ENCODE measurements at regions not wholly inside any gene's neighbourhood (a gene's known extent, or its start where the extent isn't known, plus 50 kb on each side); places are given as distances from the start of the nearest gene placed in this dataset.
"Not testable (repeated sequence)": the region's sequence is repeated elsewhere in the genome, so short reads cannot be mapped to it uniquely, and the experiment has no call there.

DNA sequence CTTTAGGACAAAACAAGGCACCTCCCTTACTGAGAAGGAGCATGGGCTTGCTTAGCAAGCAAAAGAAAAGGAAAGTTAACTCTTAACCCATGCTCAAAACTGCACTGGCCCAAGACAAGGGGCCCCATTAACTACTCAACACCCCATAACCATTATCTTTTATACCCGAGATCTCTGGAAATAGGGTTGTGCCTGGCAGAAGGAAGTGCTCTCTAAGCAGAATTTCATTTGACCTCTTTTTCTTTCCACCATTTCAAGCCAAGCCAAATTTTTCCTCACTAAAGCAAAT, 167.2 kb downstream of the RASEF start:
- Mint-ChIP-seq H3K4me1 (peaks cover 6% of the 10 kb centered on the region), H3K36me3 (ENCODE audit: low read depth) (no peaks in the 10 kb centered on the region), H3K27ac (peak overlapping the region in 1 of 3 experiments; percentile 66), H3K4me3 (no peak overlapping the region), H3K9me3 (no peaks in the 10 kb centered on the region), H3K27me3 (ENCODE audit: low read depth) (no peaks in the 10 kb centered on the region)
- TF ChIP-seq CTCF (IDR thresholded peaks at IDR 0.05; ENCODE audit: unreplicated experiment in 3 of 3) = no peak

DNA sequence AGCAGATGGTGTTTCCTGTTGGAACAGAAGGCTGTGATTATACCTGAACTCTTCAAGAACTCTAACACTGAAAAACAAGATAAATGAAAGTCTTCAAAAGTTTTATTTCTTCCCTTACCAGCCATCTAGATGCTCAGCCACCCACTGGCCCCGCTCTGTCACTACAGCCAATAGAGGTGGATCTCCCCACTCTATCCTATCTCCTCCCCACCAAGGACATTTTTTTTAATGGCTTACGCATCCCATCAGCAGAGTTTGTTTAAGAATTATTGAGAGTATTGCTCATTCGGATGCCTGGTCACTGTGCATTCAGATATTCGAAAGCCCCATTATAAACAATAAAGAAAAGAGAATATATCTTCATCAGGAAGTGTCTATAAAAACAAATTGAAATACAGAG, 159.4 kb downstream of the RASEF start:
- no peak overlapping the region for H3K27ac Mint-ChIP-seq
- no peaks in the 10 kb centered on the region for H3K4me1 Mint-ChIP-seq
- no peaks in the 10 kb centered on the region for H3K36me3 Mint-ChIP-seq (ENCODE audit: low read depth)
- no peaks in the 10 kb centered on the region for H3K27me3 Mint-ChIP-seq (ENCODE audit: low read depth)
- no peak overlapping the region for H3K4me3 Mint-ChIP-seq
- TF ChIP-seq CTCF (IDR thresholded peaks at IDR 0.05; ENCODE audit: unreplicated experiment in 3 of 3) = no peak
- peaks cover 5% of the 10 kb centered on the region for H3K9me3 Mint-ChIP-seq

- Mint-ChIP-seq H3K27ac (no peak overlapping the region), H3K4me3 (no peak overlapping the region), H3K9me3 (peaks cover 17% of the 10 kb centered on the region), H3K36me3 (ENCODE audit: low read depth) (peaks cover 15% of the 10 kb centered on the region), H3K4me1 (no peaks in the 10 kb centered on the region), H3K27me3 (ENCODE audit: low read depth) (peaks cover 3% of the 10 kb centered on the region)
- TF ChIP-seq CTCF (IDR thresholded peaks at IDR 0.05; ENCODE audit: unreplicated experiment in 3 of 3) = no peak
Measured at GRCh38 chr9:82911996-82912395, 150.9 kb downstream of the RASEF start.

DNA sequence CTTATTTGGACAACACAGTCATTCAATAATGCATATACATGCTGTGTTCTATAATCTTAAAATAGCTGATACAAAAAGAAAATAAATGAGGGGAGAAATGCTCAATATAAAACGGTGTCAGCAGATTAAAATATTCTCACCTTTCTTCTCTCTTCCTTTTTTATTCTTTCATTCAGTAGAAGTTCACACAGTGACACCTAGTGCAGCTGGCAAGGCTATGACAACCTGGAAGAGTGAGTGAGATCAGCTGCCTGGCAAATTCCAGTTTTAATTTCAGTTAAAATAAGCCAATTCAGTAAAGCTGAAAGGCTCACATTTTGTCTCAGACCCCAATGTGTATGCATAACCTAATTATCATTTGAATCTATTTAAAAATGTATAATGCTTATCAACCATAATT, 150.3 kb downstream of the RASEF start:
- TF ChIP-seq CTCF (IDR thresholded peaks at IDR 0.05; ENCODE audit: unreplicated experiment in 3 of 3) = peak in 2 of 3 experiments; percentile 15 to 20
- Mint-ChIP-seq H3K4me1 (no peaks in the 10 kb centered on the region), H3K9me3 (peaks cover 21% of the 10 kb centered on the region), H3K4me3 (no peak overlapping the region), H3K36me3 (ENCODE audit: low read depth) (peaks cover 18% of the 10 kb centered on the region), H3K27me3 (ENCODE audit: low read depth) (peaks cover 3% of the 10 kb centered on the region), H3K27ac (no peak overlapping the region)

- not testable (repeated sequence) for H3K27me3 Mint-ChIP-seq (ENCODE audit: low read depth); H3K27ac Mint-ChIP-seq; H3K4me3 Mint-ChIP-seq; H3K4me1 Mint-ChIP-seq
- Mint-ChIP-seq H3K36me3 (ENCODE audit: low read depth) (peaks cover 18% of the 10 kb centered on the region), H3K9me3 (peaks cover 25% of the 10 kb centered on the region)
Measured at GRCh38 chr9:82916238-82916637, 146.7 kb downstream of the RASEF start.

DNA sequence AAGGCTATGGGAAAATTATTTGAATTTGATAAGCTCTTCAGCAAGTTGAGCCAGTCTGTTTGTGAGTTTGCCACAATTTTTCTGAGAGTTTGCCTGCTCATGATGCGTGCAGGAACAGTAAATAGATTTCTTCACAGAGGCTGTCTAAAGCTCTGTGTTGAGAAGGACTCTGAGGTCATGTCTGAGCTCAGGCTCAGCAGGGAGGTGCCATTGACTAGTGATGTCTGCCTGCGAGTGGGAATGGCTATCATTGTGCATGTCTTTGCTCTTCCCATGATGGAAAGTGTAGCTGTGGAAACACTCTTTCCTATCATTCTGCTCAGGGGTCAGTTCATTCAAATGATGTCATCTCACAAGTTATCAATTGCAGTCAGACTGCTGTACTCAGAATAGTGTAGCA, 142.8 kb downstream of the RASEF start:
- Mint-ChIP-seq H3K4me3 (no peak overlapping the region), H3K36me3 (ENCODE audit: low read depth) (peaks cover 14% of the 10 kb centered on the region), H3K27me3 (ENCODE audit: low read depth) (peaks cover 7% of the 10 kb centered on the region), H3K4me1 (peaks cover 8% of the 10 kb centered on the region), H3K9me3 (peaks cover 24% of the 10 kb centered on the region), H3K27ac (no peak overlapping the region)
- no peak for TF ChIP-seq CTCF (IDR thresholded peaks at IDR 0.05; ENCODE audit: unreplicated experiment in 3 of 3)

DNA sequence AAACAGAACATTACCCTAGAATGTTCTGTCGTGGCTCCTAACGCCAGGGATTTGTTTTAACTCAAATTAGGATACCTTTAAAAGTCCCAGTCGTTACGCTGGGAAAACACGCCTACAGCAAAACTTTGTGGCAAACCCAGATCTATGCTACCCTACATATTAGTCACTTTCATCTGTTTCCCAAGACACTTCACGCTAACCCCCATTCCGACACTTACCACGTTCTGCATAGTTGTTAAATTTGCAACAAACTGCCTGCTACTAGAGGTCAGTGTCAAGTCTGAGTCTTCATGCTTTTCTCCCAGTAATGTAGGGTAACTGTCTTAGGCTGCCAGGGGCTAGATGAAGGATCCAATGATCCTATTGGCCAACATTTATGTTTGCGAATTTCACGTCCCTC, 140.3 kb downstream of the RASEF start:
- Mint-ChIP-seq H3K9me3 (peaks cover 7% of the 10 kb centered on the region), H3K27ac (no peak overlapping the region), H3K4me1 (peaks cover 8% of the 10 kb centered on the region), H3K4me3 (no peak overlapping the region), H3K36me3 (ENCODE audit: low read depth) (no peaks in the 10 kb centered on the region), H3K27me3 (ENCODE audit: low read depth) (peaks cover 7% of the 10 kb centered on the region)
- TF ChIP-seq CTCF (IDR thresholded peaks at IDR 0.05; ENCODE audit: unreplicated experiment in 3 of 3) = no peak

Measured in nephron (organoid).